GM18868 (cell line): ENCODE measurements at regions not wholly inside any gene's neighbourhood (a gene's known extent, or its start where the extent isn't known, plus 50 kb on each side); places are given as distances from the start of the nearest gene placed in this dataset.

Experiments
- ATAC-seq: cut with Tn5 transposase; IDR thresholded peaks from one replicate; pipeline ENCODE4 v1.9.1; 2021; ENCODE audit warnings: mild to moderate bottlenecking, moderate library complexity; ENCODE audit not compliant: unreplicated experiment

- ATAC-seq = no peak
These were observed 1210.3 kb upstream of the ZEB2 start for GRCh38 chr2:145729993-145730770.

- ATAC-seq = no peak
These were observed 1209.6 kb upstream of the ZEB2 start for GRCh38 chr2:145729481-145729880.

- no peak for ATAC-seq
These were observed 1208.6 kb upstream of the ZEB2 start for GRCh38 chr2:145728511-145728910.

GRCh38 chr2:145725876-145726275, 1206.0 kb upstream of the ZEB2 start:
- no peak for ATAC-seq

GRCh38 chr2:145724311-145724898, 1204.5 kb upstream of the ZEB2 start:
- ATAC-seq = no peak

- ATAC-seq = no peak
These were observed 1204.0 kb upstream of the ZEB2 start for GRCh38 chr2:145723872-145724271.

GRCh38 chr2:145721681-145722080, 1201.8 kb upstream of the ZEB2 start:
- ATAC-seq = no peak

GRCh38 chr2:145715601-145716000, 1195.7 kb upstream of the ZEB2 start:
- no peak for ATAC-seq

- no peak for ATAC-seq
These were observed 1190.4 kb upstream of the ZEB2 start for GRCh38 chr2:145710303-145710702.

GRCh38 chr2:145702305-145702704, 1182.4 kb upstream of the ZEB2 start:
- no peak for ATAC-seq

GRCh38 chr2:145692971-145693478, 1173.1 kb upstream of the ZEB2 start:
- peak; percentile 83 for ATAC-seq

- no peak for ATAC-seq
These were observed 1171.7 kb upstream of the ZEB2 start for GRCh38 chr2:145691659-145692058.

- ATAC-seq = no peak
These were observed 1170.4 kb upstream of the ZEB2 start for GRCh38 chr2:145690183-145690778.

GRCh38 chr2:145689277-145689676, 1169.4 kb upstream of the ZEB2 start:
- ATAC-seq = no peak

- peak; percentile 36 for ATAC-seq
These were observed 1168.2 kb upstream of the ZEB2 start for GRCh38 chr2:145688156-145688555.

- ATAC-seq = peak; percentile 48
These were observed 1167.7 kb upstream of the ZEB2 start for GRCh38 chr2:145687442-145688134.

- ATAC-seq = no peak
These were observed 1165.6 kb upstream of the ZEB2 start for GRCh38 chr2:145685383-145686050.

GRCh38 chr2:145682546-145683157, 1162.7 kb upstream of the ZEB2 start:
- no peak for ATAC-seq

GRCh38 chr2:145680276-145680675, 1160.4 kb upstream of the ZEB2 start:
- ATAC-seq = no peak

GRCh38 chr2:145677371-145677770, 1157.5 kb upstream of the ZEB2 start:
- ATAC-seq = no peak
